ENCODE measurements at regions not wholly inside any gene's neighbourhood (a gene's known extent, or its start where the extent isn't known, plus 50 kb on each side); places are given as distances from the start of the nearest gene placed in this dataset.

- TF ChIP-seq CTCF (IDR thresholded peaks at IDR 0.05), result no peak
- TF ChIP-seq POLR2A (IDR thresholded peaks at IDR 0.05), result no peak
- no peak for TF ChIP-seq POLR2AphosphoS5 (IDR thresholded peaks at IDR 0.05)
- no peak for TF ChIP-seq EP300 (IDR thresholded peaks at IDR 0.05)
Observed at GRCh38 chr19:31070146-31071065, 278.8 kb downstream of the TSHZ3 start.
